HG03571 (cell line): ENCODE measurements at regions not wholly inside any gene's neighbourhood (a gene's known extent, or its start where the extent isn't known, plus 50 kb on each side); places are given as distances from the start of the nearest gene placed in this dataset.
"Not testable (repeated sequence)": the region's sequence is repeated elsewhere in the genome, so short reads cannot be mapped to it uniquely, and the experiment has no call there.

Source experiments
- ATAC-seq: cut with Tn5 transposase; IDR thresholded peaks from one replicate; pipeline ENCODE4 v1.9.1; 2021; ENCODE audit not compliant: unreplicated experiment

GRCh38 chr6:128599036-128599435 lies 78.6 kb upstream of the PTPRK start:
- ATAC-seq: no peak

- no peak for ATAC-seq
Measured at GRCh38 chr6:128598571-128598970, 78.2 kb upstream of the PTPRK start.

GRCh38 chr6:128597956-128598355 lies 77.6 kb upstream of the PTPRK start:
- ATAC-seq: no peak

GRCh38 chr6:128597004-128597403 lies 76.6 kb upstream of the PTPRK start:
- no peak for ATAC-seq

GRCh38 chr6:128595544-128595943 lies 75.1 kb upstream of the PTPRK start:
- no peak for ATAC-seq

- no peak for ATAC-seq
Measured at GRCh38 chr6:128586095-128586494, 65.7 kb upstream of the PTPRK start.

GRCh38 chr6:128580224-128581110 lies 60.1 kb upstream of the PTPRK start:
- ATAC-seq: no peak

GRCh38 chr6:128575254-128575653 lies 54.9 kb upstream of the PTPRK start:
- ATAC-seq: not testable (repeated sequence)

GRCh38 chr6:128574402-128574801 lies 54.0 kb upstream of the PTPRK start:
- ATAC-seq: no peak

- no peak for ATAC-seq
Measured at GRCh38 chr6:128573036-128573435, 52.6 kb upstream of the PTPRK start.

- no peak for ATAC-seq
Measured at GRCh38 chr6:128572294-128572693, 51.9 kb upstream of the PTPRK start.

GRCh38 chr6:128570680-128571063 lies 50.3 kb upstream of the PTPRK start:
- no peak for ATAC-seq

- ATAC-seq: no peak
Measured at GRCh38 chr6:128569732-128570679, 49.6 kb upstream of the PTPRK start.
